Upper lobe of left lung (tissue), 6 donors: ENCODE measurements at regions not wholly inside any gene's neighbourhood (a gene's known extent, or its start where the extent isn't known, plus 50 kb on each side); places are given as distances from the start of the nearest gene placed in this dataset.

Experiments used
- ATAC-seq, 2 donors: fragments of 200-7000 bp; cut with Tn5 transposase; one replicate each; pipeline ENCODE4 v1.9.1; 2022; ENCODE audit warnings: mild to moderate bottlenecking in 2 of 2, moderate library complexity in 2 of 2; ENCODE audit not compliant: low FRiP score in 2 of 2
- DNase-seq, 2 donors: peaks; one replicate each; pipeline ENCODE4 v3.0.0-alpha.2; 2019 to 2020
- H3K27ac ChIP-seq, 4 donors: fragments of 200-600 bp; sonication (generic); one replicate each; pipeline ENCODE4 v1.5.1; 2016 to 2019
- H3K27me3 ChIP-seq, 4 donors: fragments of 200-600 bp; sonication (generic); one replicate each; pipeline ENCODE4 v1.5.1; 2017 to 2019
- H3K36me3 ChIP-seq, 4 donors: fragments of 200-600 bp; sonication (generic); one replicate each; pipeline ENCODE4 v1.5.1; 2016 to 2019
- H3K4me1 ChIP-seq, 4 donors: fragments of 200-600 bp; sonication (generic); one replicate each; pipeline ENCODE4 v1.5.1; 2018 to 2019
- H3K4me3 ChIP-seq, 4 donors: fragments of 200-600 bp; sonication (generic); one replicate each; pipeline ENCODE4 v1.5.1; 2017 to 2019; ENCODE audit warnings: mild to moderate bottlenecking in 2 of 4, moderate library complexity in 1 of 4
- H3K9me3 ChIP-seq, 4 donors: fragments of 200-600 bp; sonication (generic); one replicate each; pipeline ENCODE4 v1.5.1; 2018 to 2019
- CTCF ChIP-seq, 6 experiments: fragments of 450-650 bp in 4 of 6; fragments of 200-600 bp in 2 of 6; sonication (generic) in 2 of 6; IDR thresholded peaks; one replicate each; pipeline ENCODE4 v1.5.1; 2016 to 2019; ENCODE audit warnings: antibody characterized with exemption in 6 of 6
- EP300 ChIP-seq, 4 donors: sonication (generic); formaldehyde crosslinking; IDR thresholded peaks; one replicate each; pipeline ENCODE4 v1.5.1; 2017; ENCODE audit warnings: antibody characterized with exemption in 4 of 4, control low read depth in 2 of 4
- POLR2A ChIP-seq, 4 donors: fragments of 450-650 bp; IDR thresholded peaks; one replicate each; pipeline ENCODE4 v1.5.1; 2016 to 2017; ENCODE audit warnings: antibody characterized with exemption in 4 of 4, mild to moderate bottlenecking in 2 of 4
- POLR2AphosphoS5 ChIP-seq, 2 donors: sonication (generic); formaldehyde crosslinking; IDR thresholded peaks; one replicate each; pipeline ENCODE4 v1.5.1; 2017; ENCODE audit warnings: antibody characterized with exemption in 2 of 2
- WGBS, 2 donors: methylation state at CpG; one replicate each; pipeline ENCODE4 v1.1.5; 2017 to 2018; 5-methylcytosine and 5-hydroxymethylcytosine counted together
- donor health status: DM: no; HTN: no; CAD: no; lungs with moderate emphysema.
- donor health status: DM: no; HTN: yes; CAD: no; lungs with severe emphysema.

GRCh38 chr2:105691947-105692390 lies 52.7 kb upstream of the NCK2 start:
- Histone ChIP-seq H3K4me1 (no peaks in the 10 kb centered on the region), H3K4me3 (no peak overlapping the region), H3K36me3 (no peaks in the 10 kb centered on the region), H3K27me3 (no peaks in the 10 kb centered on the region), H3K27ac (no peak overlapping the region), H3K9me3 (no peaks in the 10 kb centered on the region)
- TF ChIP-seq CTCF (IDR thresholded peaks at IDR 0.05) (no peak), POLR2A (IDR thresholded peaks at IDR 0.05) (no peak), EP300 (IDR thresholded peaks at IDR 0.05) (no peak), POLR2AphosphoS5 (IDR thresholded peaks at IDR 0.05) (no peak)
- 66 to 83% methylated on average over 3 to 4 of the region's 5 CpGs for WGBS, 2 donors
- DNase-seq (no peak), ATAC-seq (no peak)

GRCh38 chr2:105690566-105690965 lies 54.1 kb upstream of the NCK2 start:
- TF ChIP-seq POLR2AphosphoS5 (IDR thresholded peaks at IDR 0.05) (no peak), EP300 (IDR thresholded peaks at IDR 0.05) (no peak), POLR2A (IDR thresholded peaks at IDR 0.05) (no peak), CTCF (IDR thresholded peaks at IDR 0.05) (no peak)
- DNase-seq (no peak), ATAC-seq (no peak)
- WGBS, 2 donors = 97 to 100% methylated on average over 4 of the region's 4 CpGs
- Histone ChIP-seq H3K4me3 (no peak overlapping the region), H3K4me1 (no peaks in the 10 kb centered on the region), H3K27ac (no peak overlapping the region), H3K9me3 (no peaks in the 10 kb centered on the region), H3K36me3 (no peaks in the 10 kb centered on the region), H3K27me3 (no peaks in the 10 kb centered on the region)

- Histone ChIP-seq H3K27ac (no peak overlapping the region), H3K27me3 (no peaks in the 10 kb centered on the region), H3K36me3 (no peaks in the 10 kb centered on the region), H3K4me3 (no peak overlapping the region), H3K4me1 (no peaks in the 10 kb centered on the region), H3K9me3 (no peaks in the 10 kb centered on the region)
- DNase-seq (no peak), ATAC-seq (no peak)
- 84 to 95% methylated on average over 7 of the region's 7 CpGs for WGBS, 2 donors
- no peak for TF ChIP-seq POLR2AphosphoS5 (IDR thresholded peaks at IDR 0.05)
- TF ChIP-seq CTCF (IDR thresholded peaks at IDR 0.05) = no peak
- TF ChIP-seq POLR2A (IDR thresholded peaks at IDR 0.05) = no peak
- no peak for TF ChIP-seq EP300 (IDR thresholded peaks at IDR 0.05)
These were observed 55.2 kb upstream of the NCK2 start for GRCh38 chr2:105689484-105689883.

GRCh38 chr2:105688946-105689345 lies 55.8 kb upstream of the NCK2 start:
- DNase-seq (peak in 1 of 2 donors; percentile 57), ATAC-seq (peak; percentile 15 to 31)
- H3K27me3 ChIP-seq = no peaks in the 10 kb centered on the region
- no peak overlapping the region for H3K4me3 ChIP-seq
- H3K36me3 ChIP-seq = no peaks in the 10 kb centered on the region
- no peaks in the 10 kb centered on the region for H3K4me1 ChIP-seq
- H3K27ac ChIP-seq = no peak overlapping the region
- 80 to 94% methylated on average over 8 to 13 of the region's 13 CpGs for WGBS, 2 donors
- no peaks in the 10 kb centered on the region for H3K9me3 ChIP-seq
- TF ChIP-seq CTCF (IDR thresholded peaks at IDR 0.05) (no peak), POLR2A (IDR thresholded peaks at IDR 0.05) (no peak), EP300 (IDR thresholded peaks at IDR 0.05) (no peak), POLR2AphosphoS5 (IDR thresholded peaks at IDR 0.05) (no peak)

- no peak for ATAC-seq
- H3K27ac ChIP-seq = no peak overlapping the region
- H3K9me3 ChIP-seq = no peaks in the 10 kb centered on the region
- no peak overlapping the region for H3K4me3 ChIP-seq
- no peak for DNase-seq
- H3K27me3 ChIP-seq = no peaks in the 10 kb centered on the region
- H3K36me3 ChIP-seq = no peaks in the 10 kb centered on the region
- peaks cover 0 to 3% (median 0%) of the 10 kb centered on the region in 4 donors for H3K4me1 ChIP-seq
- no peak for TF ChIP-seq POLR2A (IDR thresholded peaks at IDR 0.05)
- no peak for TF ChIP-seq POLR2AphosphoS5 (IDR thresholded peaks at IDR 0.05)
- TF ChIP-seq CTCF (IDR thresholded peaks at IDR 0.05) = no peak
- TF ChIP-seq EP300 (IDR thresholded peaks at IDR 0.05) = no peak
- WGBS, 2 donors = 64 to 67% methylated on average over 5 of the region's 5 CpGs
These were observed 58.1 kb upstream of the NCK2 start for GRCh38 chr2:105686588-105686987.
